ENCODE measurements at regions not wholly inside any gene's neighbourhood (a gene's known extent, or its start where the extent isn't known, plus 50 kb on each side); places are given as distances from the start of the nearest gene placed in this dataset.

GRCh38 chr1:199082778-199083389, 444.0 kb downstream of the PTPRC start:
- CTCF ChIA-PET: interaction anchor here (3.0 kb wide), 1 partner anchor 30 kb away, joined by 10 read pairs; no protein-coding TSS in a partner anchor
- Mint-ChIP-seq H3K9me3 (no peaks in the 10 kb centered on the region), H3K27ac (no peak overlapping the region), H3K36me3 (ENCODE audit: low read depth) (no peaks in the 10 kb centered on the region), H3K27me3 (no peaks in the 10 kb centered on the region), H3K4me1 (ENCODE audit: low read depth) (peaks cover 7% of the 10 kb centered on the region), H3K4me3 (no peak overlapping the region)
- intact Hi-C loops (cut with micrococcal nuclease): no loop called here
- TF ChIP-seq, protein P1, sequence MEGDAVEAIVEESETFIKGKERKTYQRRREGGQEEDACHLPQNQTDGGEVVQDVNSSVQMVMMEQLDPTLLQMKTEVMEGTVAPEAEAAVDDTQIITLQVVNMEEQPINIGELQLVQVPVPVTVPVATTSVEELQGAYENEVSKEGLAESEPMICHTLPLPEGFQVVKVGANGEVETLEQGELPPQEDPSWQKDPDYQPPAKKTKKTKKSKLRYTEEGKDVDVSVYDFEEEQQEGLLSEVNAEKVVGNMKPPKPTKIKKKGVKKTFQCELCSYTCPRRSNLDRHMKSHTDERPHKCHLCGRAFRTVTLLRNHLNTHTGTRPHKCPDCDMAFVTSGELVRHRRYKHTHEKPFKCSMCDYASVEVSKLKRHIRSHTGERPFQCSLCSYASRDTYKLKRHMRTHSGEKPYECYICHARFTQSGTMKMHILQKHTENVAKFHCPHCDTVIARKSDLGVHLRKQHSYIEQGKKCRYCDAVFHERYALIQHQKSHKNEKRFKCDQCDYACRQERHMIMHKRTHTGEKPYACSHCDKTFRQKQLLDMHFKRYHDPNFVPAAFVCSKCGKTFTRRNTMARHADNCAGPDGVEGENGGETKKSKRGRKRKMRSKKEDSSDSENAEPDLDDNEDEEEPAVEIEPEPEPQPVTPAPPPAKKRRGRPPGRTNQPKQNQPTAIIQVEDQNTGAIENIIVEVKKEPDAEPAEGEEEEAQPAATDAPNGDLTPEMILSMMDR (IDR thresholded peaks at IDR 0.05): no peak
- POLR2A ChIA-PET: no interaction called here
- ATAC-seq (no peak), DNase-seq (no peak)

GRCh38 chr1:199083680-199084079, 444.8 kb downstream of the PTPRC start:
- Mint-ChIP-seq H3K9me3 (no peaks in the 10 kb centered on the region), H3K27ac (no peak overlapping the region), H3K4me1 (ENCODE audit: low read depth) (peaks cover 9% of the 10 kb centered on the region), H3K36me3 (ENCODE audit: low read depth) (no peaks in the 10 kb centered on the region), H3K27me3 (no peaks in the 10 kb centered on the region), H3K4me3 (no peak overlapping the region)
- TF ChIP-seq, protein P1 (IDR thresholded peaks at IDR 0.05): no peak
- ATAC-seq (no peak), DNase-seq (no peak)
- CTCF ChIA-PET: interaction anchor here (0.8 to 3.0 kb wide), 3 partner anchors 25 to 65 kb away, joined by 3 to 10 read pairs (median 3); no protein-coding TSS in a partner anchor
- intact Hi-C loops (cut with micrococcal nuclease): no loop called here
- POLR2A ChIA-PET: no interaction called here

DNA sequence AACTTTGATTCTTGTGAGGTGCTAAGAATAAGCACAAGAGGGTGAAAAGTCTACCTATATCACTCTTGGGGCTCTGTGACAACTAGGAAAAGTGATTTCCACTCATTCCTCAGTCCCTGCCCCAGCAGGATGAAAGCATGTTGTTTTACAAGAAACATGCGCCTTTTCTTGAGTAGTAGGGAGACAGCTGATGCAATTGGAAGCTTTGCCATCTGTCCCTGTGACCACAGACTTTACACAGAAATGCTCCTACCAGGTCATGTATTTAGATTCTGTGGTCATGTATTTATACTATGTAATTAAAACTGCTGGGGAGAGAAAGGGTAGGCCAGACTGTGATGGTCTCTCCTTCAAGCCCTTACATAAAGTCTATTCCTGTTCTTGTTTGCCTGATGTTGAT, 445.5 kb downstream of the PTPRC start:
- TF ChIP-seq, protein P1 (IDR thresholded peaks at IDR 0.05): no peak
- Mint-ChIP-seq H3K4me3 (no peak overlapping the region), H3K27ac (no peak overlapping the region), H3K27me3 (no peaks in the 10 kb centered on the region), H3K9me3 (no peaks in the 10 kb centered on the region), H3K4me1 (ENCODE audit: low read depth) (peaks cover 15% of the 10 kb centered on the region), H3K36me3 (ENCODE audit: low read depth) (no peaks in the 10 kb centered on the region)
- DNase-seq (no peak), ATAC-seq (no peak)
- ChIA-PET POLR2A (no interaction called here), CTCF (interaction anchor here (0.8 to 3.0 kb wide), 4 partner anchors 24 to 66 kb away, joined by 3 to 10 read pairs (median 3); no protein-coding TSS in a partner anchor)
- intact Hi-C loops (cut with micrococcal nuclease): no loop called here

DNA sequence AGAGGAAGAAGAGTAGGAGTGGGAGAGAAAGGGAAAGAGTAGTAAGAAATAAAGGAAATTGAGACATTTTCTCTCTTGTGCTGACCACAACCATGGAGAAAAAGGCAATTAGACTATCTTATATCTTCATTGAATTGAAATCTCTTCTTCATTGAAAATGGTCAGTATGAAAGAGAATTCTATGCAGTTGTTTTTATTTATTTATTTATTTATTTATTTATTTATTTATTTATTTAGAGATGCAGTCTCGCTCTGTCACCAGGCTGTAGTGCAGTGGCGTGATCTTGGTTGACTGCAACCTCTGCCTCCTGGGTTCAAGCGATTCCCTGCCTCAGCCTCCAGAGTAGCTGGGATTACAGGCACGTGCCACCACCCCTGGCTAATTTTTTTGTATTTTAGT, 447.1 kb downstream of the PTPRC start:
- CTCF ChIA-PET: no interaction called here
- POLR2A ChIA-PET: no interaction called here
- H3K27ac Mint-ChIP-seq: no peak overlapping the region
- no peak overlapping the region for H3K4me3 Mint-ChIP-seq
- TF ChIP-seq, protein P1 (IDR thresholded peaks at IDR 0.05): no peak
- no peak for DNase-seq
- peaks cover 25% of the 10 kb centered on the region for H3K4me1 Mint-ChIP-seq (ENCODE audit: low read depth)
- H3K36me3 Mint-ChIP-seq (ENCODE audit: low read depth): no peaks in the 10 kb centered on the region
- intact Hi-C loops (cut with micrococcal nuclease): no loop called here
- no peaks in the 10 kb centered on the region for H3K27me3 Mint-ChIP-seq
- H3K9me3 Mint-ChIP-seq: peaks cover 1% of the 10 kb centered on the region
- no peak for ATAC-seq

GRCh38 chr1:199087144-199087543, 448.3 kb downstream of the PTPRC start:
- intact Hi-C loops (cut with micrococcal nuclease): no loop called here
- DNase-seq: no peak

More at GRCh38 chr1:199087144-199087543, 448.3 kb downstream of the PTPRC start:
- peaks cover 24% of the 10 kb centered on the region for H3K4me1 Mint-ChIP-seq (ENCODE audit: low read depth)
- H3K36me3 Mint-ChIP-seq (ENCODE audit: low read depth): no peaks in the 10 kb centered on the region
- no peak overlapping the region for H3K27ac Mint-ChIP-seq
- ChIA-PET CTCF (no interaction called here), POLR2A (no interaction called here)
- ATAC-seq: no peak
- no peaks in the 10 kb centered on the region for H3K27me3 Mint-ChIP-seq
- H3K4me3 Mint-ChIP-seq: no peak overlapping the region
- peaks cover 4% of the 10 kb centered on the region for H3K9me3 Mint-ChIP-seq
- TF ChIP-seq, protein P1 (IDR thresholded peaks at IDR 0.05): no peak

Measured in activated CD8-positive, alpha-beta T cell treated with anti-CD3 and anti-CD28 coated beads for 36 hours (primary cell).